ENCODE measurements at regions not wholly inside any gene's neighbourhood (a gene's known extent, or its start where the extent isn't known, plus 50 kb on each side); places are given as distances from the start of the nearest gene placed in this dataset.

DNA sequence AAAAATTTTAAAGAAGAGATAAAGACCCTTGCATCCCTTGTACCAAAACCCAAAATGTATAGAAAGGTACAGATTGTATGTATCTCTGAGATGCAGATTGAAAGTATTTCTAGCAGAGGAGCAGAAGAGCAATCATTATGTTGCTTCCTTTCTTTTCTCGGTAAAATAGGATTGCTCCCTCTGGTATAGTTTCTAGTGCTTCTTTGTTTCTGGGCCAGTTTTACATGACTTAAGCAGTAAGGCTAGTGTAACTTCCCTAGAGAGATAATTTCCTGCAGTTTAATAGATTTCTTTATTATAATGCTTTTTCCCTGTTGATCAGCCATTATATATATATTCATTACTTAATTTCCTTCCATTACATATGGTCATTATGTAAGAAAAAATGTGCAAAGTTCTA lies 496.2 kb upstream of the RGS18 start:
- DNase-seq (ENCODE audit: extremely low read depth in 1 of 4, low spot score in 3 of 4) (no peak), FAIRE-seq (no peak), ATAC-seq (no peak)
- Histone ChIP-seq H3K79me2 (ENCODE audit: control insufficient read depth, insufficient read depth, low read length) (no peaks in the 10 kb centered on the region), H3K27me3 (ENCODE audit: control insufficient read depth in 2 of 2, insufficient read depth in 2 of 2, low read length in 2 of 2) (no peaks in the 10 kb centered on the region), H3K9ac (ENCODE audit: insufficient read depth in 1 of 2, low read depth in 2 of 2, low read length in 2 of 2) (no peak overlapping the region), H2AFZ (ENCODE audit: low read depth, low read length) (no peak overlapping the region), H3K9me1 (ENCODE audit: control insufficient read depth, insufficient read depth, low read length) (no peaks in the 10 kb centered on the region), H3K4me1 (replicated peaks in 1 of 2; ENCODE audit: control insufficient read depth in 2 of 2, insufficient read depth in 2 of 2, low read length in 2 of 2) (no peaks in the 10 kb centered on the region), H3K4me2 (ENCODE audit: insufficient read depth, low read length) (no peak overlapping the region), H3K36me3 (ENCODE audit: control insufficient read depth, insufficient read depth, low read length) (no peaks in the 10 kb centered on the region), H3K27ac (ENCODE audit: extremely low read depth, low read depth, low read length) (no peak overlapping the region), H4K20me1 (replicated peaks; ENCODE audit: control insufficient read depth, insufficient read depth, low read length) (no peaks in the 10 kb centered on the region), H3K9me3 (replicated peaks; ENCODE audit: control insufficient read depth, insufficient read depth, low read depth, low read length) (no peaks in the 10 kb centered on the region), H3K4me3 (no peak overlapping the region)
- WGBS (ENCODE audit: insufficient coverage, low coverage, missing lambda C conversion rate): 20% methylated on average over 1 of the region's 1 CpG
- ChIA-PET CTCF (ENCODE audit: low intra/inter-chr PET ratio) (no interaction called here), POLR2A (no interaction called here)
- TF ChIP-seq PTBP1 (IDR thresholded peaks at IDR 0.05; ENCODE audit: low read depth, low read length) (no peak), CREB1 (IDR thresholded peaks at IDR 0.05) (no peak), CREB1 (CRISPR knock-in tag; IDR thresholded peaks at IDR 0.05) (no peak), ZNF707 (CRISPR knock-in tag; conservative IDR thresholded peaks at IDR 0.05) (no peak), POLR2AphosphoS2 (IDR thresholded peaks at IDR 0.05; ENCODE audit: low read length) (no peak), PYGO2 (tag; IDR thresholded peaks at IDR 0.05) (no peak), SMARCB1 (IDR thresholded peaks at IDR 0.05; ENCODE audit: insufficient read length, low read depth) (no peak), GABPB2 (CRISPR knock-in tag; conservative IDR thresholded peaks at IDR 0.05) (no peak), XRCC4 (IDR thresholded peaks at IDR 0.05; ENCODE audit: extremely low read depth, insufficient read depth, insufficient read length) (no peak), PRDM10 (IDR thresholded peaks at IDR 0.05; ENCODE audit: partially characterized antibody) (no peak), TAF9B (IDR thresholded peaks at IDR 0.05; ENCODE audit: partially characterized antibody) (no peak), DPF2 (IDR thresholded peaks at IDR 0.05) (no peak), ATF1 (CRISPR knock-in tag; IDR thresholded peaks at IDR 0.05) (no peak), ATF1 (tag; IDR thresholded peaks at IDR 0.05) (no peak), CAMTA2 (CRISPR knock-in tag; conservative IDR thresholded peaks at IDR 0.05) (no peak), PHF8 (IDR thresholded peaks at IDR 0.05; ENCODE audit: borderline replicate concordance, low read length) (no peak)
- in situ Hi-C loops (cut with MboI): no loop called here
- BruUV-seq (replicated peaks): no TSS peak
- intact Hi-C loops (cut with micrococcal nuclease): no loop called here
